ENCODE measurements at regions not wholly inside any gene's neighbourhood (a gene's known extent, or its start where the extent isn't known, plus 50 kb on each side); places are given as distances from the start of the nearest gene placed in this dataset.
"Not testable (repeated sequence)": the region's sequence is repeated elsewhere in the genome, so short reads cannot be mapped to it uniquely, and the experiment has no call there.

DNA sequence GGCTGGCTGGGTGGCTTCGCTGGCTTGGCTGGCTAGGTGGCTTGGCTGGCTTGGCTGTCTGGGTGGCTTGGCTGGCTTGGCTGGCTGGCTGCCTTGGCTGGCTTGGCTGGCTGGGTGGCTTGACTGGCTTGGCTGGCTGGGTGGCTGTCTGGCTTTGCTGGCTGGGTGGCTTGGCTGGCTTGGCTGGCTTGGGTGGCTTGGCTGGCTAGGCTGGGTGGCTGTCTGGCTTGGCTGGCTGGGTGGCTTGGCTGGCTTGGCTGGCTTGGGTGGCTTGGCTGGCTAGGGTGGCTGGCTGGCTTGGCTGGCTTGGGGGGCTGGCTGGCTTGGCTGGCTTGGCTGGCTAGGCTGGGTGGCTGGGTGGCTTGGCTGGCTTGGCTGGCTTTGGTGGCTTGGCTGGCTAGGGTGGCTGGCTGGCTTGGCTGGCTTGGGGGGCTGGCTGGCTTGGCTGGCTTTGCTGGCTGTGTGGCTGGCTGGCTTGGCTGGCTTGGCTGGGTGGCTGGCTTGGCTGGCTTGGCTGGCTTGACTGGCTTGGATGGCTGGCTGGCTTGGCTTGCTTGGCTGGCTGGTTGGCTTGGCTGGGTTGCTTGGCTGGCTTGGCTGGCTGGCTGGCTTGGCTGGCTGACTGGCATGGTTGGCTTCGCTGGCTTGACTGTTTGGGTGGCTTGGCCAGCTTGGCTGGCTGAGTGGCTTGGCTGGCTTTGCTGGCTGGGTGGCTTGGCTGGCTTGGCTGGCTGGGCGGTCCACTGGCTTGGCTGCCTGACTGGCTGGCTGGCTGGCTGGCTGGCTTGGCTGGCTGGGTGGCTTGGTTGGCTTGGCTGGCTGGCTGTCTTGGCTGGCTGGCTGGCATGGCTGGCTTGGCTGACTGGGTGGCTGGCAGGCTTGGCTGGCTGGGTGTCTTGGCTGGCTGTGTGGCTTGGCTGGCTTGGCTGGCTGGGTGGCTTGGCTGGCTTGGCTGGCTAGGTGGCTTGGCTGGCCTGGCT lies 436.3 kb downstream of the GOLGA6L6 start:
- in situ Hi-C loops (cut with MboI; ENCODE audit: low sequenced_read_pairs) = not testable (repeated sequence)

- in situ Hi-C loops (cut with MboI; ENCODE audit: low sequenced_read_pairs) = not testable (repeated sequence)
These were observed 437.0 kb downstream of the GOLGA6L6 start for GRCh38 chr15:20104551-20104950.

GRCh38 chr15:20102862-20103261 lies 438.7 kb downstream of the GOLGA6L6 start:
- in situ Hi-C loops (cut with MboI; ENCODE audit: low sequenced_read_pairs) = not testable (repeated sequence)

GRCh38 chr15:20102209-20102608 lies 439.4 kb downstream of the GOLGA6L6 start:
- in situ Hi-C loops (cut with MboI; ENCODE audit: low sequenced_read_pairs) = not testable (repeated sequence)

GRCh38 chr15:20101281-20101680 lies 440.3 kb downstream of the GOLGA6L6 start:
- in situ Hi-C loops (cut with MboI; ENCODE audit: low sequenced_read_pairs) = not testable (repeated sequence)

- in situ Hi-C loops (cut with MboI; ENCODE audit: low sequenced_read_pairs) = not testable (repeated sequence)
These were observed 440.9 kb downstream of the GOLGA6L6 start for GRCh38 chr15:20100604-20101270.

DNA sequence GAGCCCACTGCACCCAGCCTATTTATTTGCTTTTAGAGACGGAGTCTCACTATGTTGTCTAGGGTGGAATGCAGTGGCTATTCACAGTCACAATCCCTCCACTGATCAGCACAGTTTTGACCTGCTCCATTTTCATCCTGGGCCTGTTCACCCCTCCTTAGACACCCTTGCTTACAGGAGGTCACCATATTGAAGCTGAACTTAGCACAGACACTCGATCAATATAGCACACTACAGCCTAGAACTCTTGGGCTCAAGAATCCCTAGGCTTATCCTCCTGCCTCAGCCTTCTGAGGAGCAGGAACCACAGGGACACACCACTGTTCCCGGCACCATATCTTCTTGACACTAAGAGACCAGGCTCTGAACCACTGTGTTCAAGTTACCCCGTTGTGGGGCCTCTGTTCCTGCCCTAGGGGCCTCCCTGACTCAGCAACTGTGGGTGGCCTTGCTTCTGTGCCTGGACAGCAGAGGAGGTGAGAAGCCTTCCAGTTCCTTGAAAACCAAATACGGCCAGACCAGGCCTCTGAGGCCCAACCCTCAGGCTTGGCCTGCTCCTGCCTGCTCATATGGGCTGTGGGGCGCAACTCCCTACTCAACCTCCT lies 445.8 kb downstream of the GOLGA6L6 start:
- in situ Hi-C loops (cut with MboI; ENCODE audit: low sequenced_read_pairs) = not testable (repeated sequence)

DNA sequence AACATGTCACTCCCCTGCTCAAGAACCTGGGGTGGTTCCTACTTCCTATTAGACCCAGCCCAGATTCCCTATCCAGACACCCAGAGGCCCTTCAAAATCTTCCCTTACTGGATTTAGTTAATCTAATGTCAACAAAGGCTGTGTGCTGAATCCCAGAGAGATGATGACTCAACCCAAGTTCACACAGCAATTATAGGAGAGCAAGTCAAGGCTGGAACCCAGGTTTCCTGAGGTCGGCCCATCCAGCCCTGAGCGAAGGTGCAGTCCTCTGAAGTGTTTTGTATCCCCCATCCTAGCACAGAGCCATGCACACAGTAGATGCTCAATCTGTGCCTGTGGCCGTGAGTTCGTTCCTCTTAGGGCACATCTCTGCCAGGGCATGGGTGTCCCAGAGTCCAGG lies 452.1 kb downstream of the GOLGA6L6 start:
- in situ Hi-C loops (cut with MboI; ENCODE audit: low sequenced_read_pairs) = not testable (repeated sequence)

DNA sequence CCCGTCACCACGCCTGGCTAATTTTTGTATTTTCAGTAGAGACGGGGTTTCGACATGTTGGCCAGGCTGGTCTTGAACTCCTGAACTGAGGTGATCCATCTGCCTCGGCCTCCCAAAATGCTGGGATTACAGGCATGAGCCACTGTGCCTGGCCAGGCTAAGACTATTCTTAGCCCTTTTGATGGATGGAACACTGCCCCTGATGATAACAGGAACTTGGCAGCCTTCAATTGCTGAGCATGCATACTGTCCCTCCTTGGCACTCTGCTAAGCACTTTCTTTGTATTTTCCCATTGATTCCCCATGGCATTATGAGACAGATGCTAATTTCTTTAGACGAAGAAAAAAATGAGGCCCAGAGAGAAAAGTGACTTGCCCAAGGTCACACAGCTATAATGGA lies 457.6 kb downstream of the GOLGA6L6 start:
- in situ Hi-C loops (cut with MboI; ENCODE audit: low sequenced_read_pairs) = not testable (repeated sequence)

- in situ Hi-C loops (cut with MboI; ENCODE audit: low sequenced_read_pairs) = not testable (repeated sequence)
These were observed 467.5 kb downstream of the GOLGA6L6 start for GRCh38 chr15:20074082-20074481.

DNA sequence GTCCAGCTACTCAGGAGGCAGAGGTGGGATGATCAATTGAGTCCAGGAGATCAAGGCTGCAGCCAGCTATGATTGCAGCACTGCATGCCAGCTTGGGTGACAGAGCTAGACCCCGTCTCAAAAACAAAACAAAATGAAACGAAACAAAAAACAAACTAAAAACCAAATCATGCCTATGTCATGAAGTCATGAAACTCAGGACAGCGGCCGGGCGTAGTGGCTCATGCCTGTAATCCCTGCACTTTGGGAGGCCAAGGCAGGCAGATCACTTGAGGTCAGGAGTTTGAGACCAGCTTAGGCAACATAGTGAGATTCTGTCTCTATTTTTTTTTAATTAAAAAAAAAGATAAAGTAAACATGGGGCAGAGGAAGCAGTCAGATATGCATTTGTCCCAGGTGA lies 472.6 kb downstream of the GOLGA6L6 start:
- in situ Hi-C loops (cut with MboI; ENCODE audit: low sequenced_read_pairs) = not testable (repeated sequence)

DNA sequence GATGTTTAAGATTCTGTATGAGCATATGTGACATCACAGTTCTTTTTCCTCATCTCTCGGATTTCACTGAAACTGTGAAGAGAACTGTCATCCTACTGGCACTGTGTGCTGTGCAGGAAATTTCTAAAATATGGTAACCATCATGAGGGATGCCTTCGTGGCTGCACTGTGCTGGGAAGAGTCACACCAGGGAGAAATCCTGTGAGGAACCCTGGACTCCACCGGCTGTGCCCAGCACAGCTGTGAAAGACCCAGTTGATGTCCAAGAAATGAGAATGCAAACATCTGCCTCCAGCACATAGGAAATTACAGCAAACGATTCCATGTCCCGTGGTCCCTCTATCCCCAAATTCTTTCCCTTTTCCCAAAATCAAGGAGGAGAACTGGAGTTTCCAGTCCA lies 475.4 kb downstream of the GOLGA6L6 start:
- in situ Hi-C loops (cut with MboI; ENCODE audit: low sequenced_read_pairs) = not testable (repeated sequence)

DNA sequence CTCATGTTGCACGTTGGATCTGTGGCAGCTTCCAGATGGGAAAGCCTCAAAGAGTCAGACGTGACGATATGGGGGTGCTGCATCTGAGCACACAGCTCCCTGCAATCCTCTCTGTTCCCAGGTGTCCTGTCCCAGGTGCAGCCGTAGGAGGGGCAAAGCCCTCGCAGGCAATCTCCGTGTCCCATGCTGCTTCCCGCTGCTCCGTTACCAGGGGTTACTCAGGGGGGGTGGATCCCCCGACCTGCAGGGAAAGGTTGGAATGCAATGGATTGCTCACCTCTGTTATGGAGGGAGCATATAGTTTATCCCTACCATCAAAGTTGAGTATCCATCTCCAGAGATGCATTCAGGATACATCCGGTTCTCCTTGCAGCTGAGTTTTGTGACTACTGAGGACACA lies 476.1 kb downstream of the GOLGA6L6 start:
- in situ Hi-C loops (cut with MboI; ENCODE audit: low sequenced_read_pairs) = not testable (repeated sequence)

GRCh38 chr15:20063167-20063566 lies 478.4 kb downstream of the GOLGA6L6 start:
- in situ Hi-C loops (cut with MboI; ENCODE audit: low sequenced_read_pairs) = not testable (repeated sequence)

GRCh38 chr15:20060838-20061237 lies 480.8 kb downstream of the GOLGA6L6 start:
- in situ Hi-C loops (cut with MboI; ENCODE audit: low sequenced_read_pairs) = not testable (repeated sequence)

DNA sequence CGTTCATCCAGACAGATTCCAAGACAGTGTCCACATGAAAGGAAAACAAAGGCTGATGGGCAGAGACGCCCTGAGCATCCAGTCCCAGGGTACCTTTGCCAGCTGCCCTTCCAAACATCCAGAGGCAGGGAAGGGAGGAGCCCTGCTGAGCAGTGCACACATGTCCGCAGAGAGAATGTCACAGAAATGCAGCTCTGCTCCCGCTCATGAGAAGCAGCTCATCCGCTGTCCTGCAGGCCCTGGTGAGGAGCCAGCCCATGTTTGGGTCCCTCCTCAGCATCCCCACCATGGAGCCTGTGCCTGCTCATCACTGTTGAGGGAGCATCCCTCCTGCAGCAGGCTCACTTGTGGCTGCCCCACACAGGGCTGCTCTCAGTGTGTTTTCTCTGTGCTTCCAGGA lies 484.7 kb downstream of the GOLGA6L6 start:
- in situ Hi-C loops (cut with MboI; ENCODE audit: low sequenced_read_pairs) = not testable (repeated sequence)

DNA sequence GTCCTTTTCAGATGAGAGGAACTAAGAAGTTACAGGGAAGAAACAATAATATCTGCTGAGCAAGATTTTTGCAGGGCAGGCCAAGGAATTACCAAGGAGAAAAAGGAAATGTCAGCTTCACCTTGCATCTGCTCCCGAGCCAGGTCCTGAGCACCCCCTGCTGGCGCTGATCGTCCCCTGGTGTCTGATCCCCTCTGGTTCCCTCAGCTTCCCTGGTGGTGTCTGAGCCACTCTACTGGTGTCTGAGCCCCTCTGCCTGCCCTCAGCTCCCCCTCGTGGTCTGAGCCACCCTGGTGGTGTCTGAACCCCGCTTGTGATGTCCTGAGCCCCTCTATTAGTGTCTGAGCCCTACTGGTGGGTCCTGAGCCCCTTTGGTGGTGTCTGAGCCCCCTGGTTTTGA lies 485.7 kb downstream of the GOLGA6L6 start:
- in situ Hi-C loops (cut with MboI; ENCODE audit: low sequenced_read_pairs) = not testable (repeated sequence)

GRCh38 chr15:20048189-20048588 lies 493.4 kb downstream of the GOLGA6L6 start:
- in situ Hi-C loops (cut with MboI; ENCODE audit: low sequenced_read_pairs) = not testable (repeated sequence)

DNA sequence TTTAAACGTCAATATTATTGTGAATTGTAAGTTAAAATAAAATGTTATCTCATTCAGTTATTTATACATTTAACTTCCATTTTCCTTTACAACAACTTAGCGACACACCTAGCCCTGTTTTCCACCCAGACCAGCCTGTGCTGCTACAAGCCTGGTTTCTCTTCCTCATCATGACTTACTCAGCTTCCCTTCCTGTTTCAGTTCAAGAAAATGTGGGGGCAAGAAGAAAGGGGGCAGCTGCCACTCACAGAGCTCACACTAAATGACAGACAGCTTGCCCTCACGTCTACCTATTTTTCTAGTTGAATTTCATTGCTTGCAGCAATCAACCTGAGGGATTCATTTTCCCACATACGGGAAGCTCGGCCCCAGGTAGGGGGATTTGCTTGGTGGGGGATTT lies 496.4 kb downstream of the GOLGA6L6 start:
- in situ Hi-C loops (cut with MboI; ENCODE audit: low sequenced_read_pairs) = not testable (repeated sequence)

DNA sequence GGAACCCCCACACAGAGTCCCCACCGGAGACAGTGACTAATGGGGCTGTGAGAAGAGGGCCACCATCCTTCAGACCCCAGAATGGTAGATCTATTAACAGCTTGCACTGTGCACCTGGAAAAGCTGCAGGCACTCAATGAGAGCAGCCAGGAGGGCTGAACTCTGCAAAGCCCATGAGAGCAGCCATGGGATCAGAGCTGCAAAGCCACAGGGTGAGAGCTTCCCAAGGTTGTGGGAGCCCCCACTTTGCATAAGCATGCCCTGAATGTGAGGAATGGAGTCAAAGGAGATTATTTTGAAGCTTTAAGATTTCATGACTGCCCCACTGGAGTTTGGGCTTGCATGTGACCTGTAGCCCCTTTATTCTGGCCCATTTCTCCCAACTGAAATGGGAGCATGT lies 500.9 kb downstream of the GOLGA6L6 start:
- in situ Hi-C loops (cut with MboI; ENCODE audit: low sequenced_read_pairs) = not testable (repeated sequence)

GRCh38 chr15:20025040-20025439 lies 516.6 kb downstream of the GOLGA6L6 start:
- in situ Hi-C loops (cut with MboI; ENCODE audit: low sequenced_read_pairs) = not testable (repeated sequence)
